Caco-2 (cell line): ENCODE measurements at regions not wholly inside any gene's neighbourhood (a gene's known extent, or its start where the extent isn't known, plus 50 kb on each side); places are given as distances from the start of the nearest gene placed in this dataset.
A peak's percentile ranks its signal among the peaks of the same experiment; 100 is the strongest.

Experiments used
- BruUV-seq: library from RNA; stranded (reverse); fragments of 400-500 nt; replicated peaks from 2 replicates; lab custom pipeline; 2021; lab: Mats Ljungman, UMichigan
- CTCF ChIA-PET: fragments of 300-600 bp; sonication (Branson Sonifier 250); formaldehyde crosslinking; loops from one replicate; lab custom pipeline; 2022; ENCODE audit warnings: antibody characterized with exemption; lab: Charles Lee
- POLR2A ChIA-PET: fragments of 300-600 bp; sonication (Branson Sonifier 250); formaldehyde crosslinking; loops from one replicate; lab custom pipeline; 2022; ENCODE audit warnings: antibody characterized with exemption; lab: Charles Lee
- DNase-seq, 2 experiments: peaks; one replicate each; pipeline versions ENCODE4 v3.0.0 to v3.0.0-alpha.2; 2020 to 2022
- H3K27me3 ChIP-seq: replicated peaks from 2 replicates; pipeline ENCODE4 v1.6.0; 2011; ENCODE audit warnings: low read length; ENCODE audit not compliant: control insufficient read depth, insufficient read depth
- H3K36me3 ChIP-seq: 2 replicates; pipeline ENCODE4 v1.5.1; 2011; ENCODE audit warnings: low read length; ENCODE audit not compliant: control insufficient read depth, insufficient read depth
- H3K4me1 ChIP-seq: fragments of 250-450 bp; sonication (Bioruptor Pico); 2 replicates; pipeline ENCODE4 v1.5.1; 2020; ENCODE audit warnings: mild to moderate bottlenecking
- H3K4me3 ChIP-seq: 2 replicates; pipeline ENCODE4 v1.5.1; 2011; ENCODE audit warnings: low read depth, mild to moderate bottlenecking, control low read depth, low read length
- H3K9me3 ChIP-seq: fragments of 250-450 bp; sonication (Bioruptor Pico); 2 replicates; pipeline ENCODE4 v1.5.1; 2020; ENCODE audit warnings: mild to moderate bottlenecking, moderate library complexity
- H3K27ac Mint-ChIP-seq: one replicate; pipeline ENCODE4 v1.8.0; 2022; ENCODE audit warnings: mixed read lengths; ENCODE audit not compliant: unreplicated experiment
- H3K27me3 Mint-ChIP-seq: one replicate; pipeline ENCODE4 v1.8.0; 2022; ENCODE audit warnings: mixed read lengths; ENCODE audit not compliant: insufficient read depth, unreplicated experiment
- H3K36me3 Mint-ChIP-seq: one replicate; pipeline ENCODE4 v1.8.0; 2022; ENCODE audit warnings: mild to moderate bottlenecking, mixed read lengths; ENCODE audit not compliant: insufficient read depth, unreplicated experiment
- H3K4me1 Mint-ChIP-seq: one replicate; pipeline ENCODE4 v1.8.0; 2022; ENCODE audit warnings: low read depth, mixed read lengths; ENCODE audit not compliant: unreplicated experiment
- H3K4me3 Mint-ChIP-seq: one replicate; pipeline ENCODE4 v1.8.0; 2022; ENCODE audit warnings: mild to moderate bottlenecking, moderate library complexity, mixed read lengths; ENCODE audit not compliant: unreplicated experiment
- H3K9me3 Mint-ChIP-seq: one replicate; pipeline ENCODE4 v1.8.0; 2022; ENCODE audit warnings: mixed read lengths; ENCODE audit not compliant: unreplicated experiment
- intact Hi-C: fragments of 100-400 bp; cut with micrococcal nuclease; formaldehyde crosslinking; loops from one replicate; pipeline ENCODE4 v1.10.0; 2022; ENCODE audit not compliant: unreplicated experiment
- TF ChIP-seq, protein P1 (sequence below), 2 experiments: fragments of 200-600 bp in 1 of 2; IDR thresholded peaks; 1 replicate in 1 of 2; 2 replicates in 1 of 2; pipeline versions ENCODE4 v1.5.1 to v1.8.0; 2011 to 2022; ENCODE audit warnings: antibody characterized with exemption in 1 of 2, control low read depth in 1 of 2, inconsistent platforms in 1 of 2, low read depth in 1 of 2, low read length in 1 of 2, mild to moderate bottlenecking in 1 of 2, moderate library complexity in 1 of 2; ENCODE audit not compliant: insufficient read depth in 1 of 2, severe bottlenecking in 1 of 2, unreplicated experiment in 1 of 2

DNA sequence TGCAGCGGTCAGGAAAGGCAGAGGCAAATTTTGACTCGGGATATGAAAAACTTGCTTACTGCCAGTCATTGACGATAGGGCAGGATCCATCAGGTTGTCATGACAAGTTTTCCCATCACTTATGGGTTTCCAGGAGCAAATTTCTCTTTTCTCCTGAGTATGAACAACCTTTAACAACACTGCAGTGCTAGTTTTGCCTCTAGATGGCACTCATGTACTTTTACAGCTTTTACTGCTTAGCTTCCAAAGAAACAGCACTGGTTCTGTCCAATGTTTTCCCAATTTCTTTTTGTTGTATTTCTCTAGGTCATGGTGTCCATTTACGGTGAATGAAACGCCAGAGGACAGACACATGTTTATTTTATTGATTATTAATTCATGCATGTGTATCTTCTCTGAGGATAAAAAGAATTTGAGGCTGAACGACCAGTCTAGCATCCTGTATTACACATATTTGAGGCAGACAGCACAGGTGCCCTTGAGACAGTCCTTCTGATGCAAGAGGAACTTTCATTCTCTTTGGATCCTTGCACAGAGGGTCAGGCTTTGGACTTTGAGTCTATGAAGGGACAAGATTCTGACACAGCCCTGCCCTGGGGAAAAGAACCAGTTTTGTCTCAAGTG lies 112.3 kb upstream of the TRABD2B start:
- TF ChIP-seq, protein P1, sequence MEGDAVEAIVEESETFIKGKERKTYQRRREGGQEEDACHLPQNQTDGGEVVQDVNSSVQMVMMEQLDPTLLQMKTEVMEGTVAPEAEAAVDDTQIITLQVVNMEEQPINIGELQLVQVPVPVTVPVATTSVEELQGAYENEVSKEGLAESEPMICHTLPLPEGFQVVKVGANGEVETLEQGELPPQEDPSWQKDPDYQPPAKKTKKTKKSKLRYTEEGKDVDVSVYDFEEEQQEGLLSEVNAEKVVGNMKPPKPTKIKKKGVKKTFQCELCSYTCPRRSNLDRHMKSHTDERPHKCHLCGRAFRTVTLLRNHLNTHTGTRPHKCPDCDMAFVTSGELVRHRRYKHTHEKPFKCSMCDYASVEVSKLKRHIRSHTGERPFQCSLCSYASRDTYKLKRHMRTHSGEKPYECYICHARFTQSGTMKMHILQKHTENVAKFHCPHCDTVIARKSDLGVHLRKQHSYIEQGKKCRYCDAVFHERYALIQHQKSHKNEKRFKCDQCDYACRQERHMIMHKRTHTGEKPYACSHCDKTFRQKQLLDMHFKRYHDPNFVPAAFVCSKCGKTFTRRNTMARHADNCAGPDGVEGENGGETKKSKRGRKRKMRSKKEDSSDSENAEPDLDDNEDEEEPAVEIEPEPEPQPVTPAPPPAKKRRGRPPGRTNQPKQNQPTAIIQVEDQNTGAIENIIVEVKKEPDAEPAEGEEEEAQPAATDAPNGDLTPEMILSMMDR (IDR thresholded peaks at IDR 0.05; ENCODE audit: insufficient read depth in 1 of 2, low read depth in 1 of 2, low read length in 1 of 2, severe bottlenecking in 1 of 2, unreplicated experiment in 1 of 2) = peak; percentile 72 to 76
- H3K36me3 ChIP-seq = no peaks in the 10 kb centered on the region

DNA sequence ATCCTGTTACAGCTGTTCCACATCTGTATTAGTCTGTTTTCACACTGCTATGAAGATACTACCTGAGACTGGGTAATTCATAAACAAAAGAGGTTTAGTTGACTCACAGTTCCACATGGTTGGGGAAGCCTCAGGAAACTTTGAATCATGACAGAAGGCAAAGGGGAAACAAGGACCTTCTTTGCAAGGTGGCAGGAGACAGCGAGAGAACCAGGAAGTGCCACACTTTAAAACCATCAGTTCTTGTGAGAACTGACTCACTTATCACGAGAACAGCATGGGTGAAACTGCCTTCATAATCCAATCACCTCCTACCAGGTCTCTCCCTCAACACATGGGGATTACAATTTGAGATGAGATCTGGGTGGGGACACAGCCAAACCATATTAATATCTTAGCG lies 110.3 kb upstream of the TRABD2B start:
- CTCF ChIA-PET = no interaction called here
- intact Hi-C loops = loop anchor here (5.0 to 10.0 kb wide), 2 partner anchors 387 to 425 kb away; no protein-coding TSS in a partner anchor
- Mint-ChIP-seq H3K27me3 (no peaks in the 10 kb centered on the region), H3K4me1 (no peaks in the 10 kb centered on the region), H3K36me3 (no peaks in the 10 kb centered on the region), H3K9me3 (no peaks in the 10 kb centered on the region), H3K27ac (no peak overlapping the region), H3K4me3 (no peak overlapping the region)
- TF ChIP-seq, protein P1 (IDR thresholded peaks at IDR 0.05; ENCODE audit: insufficient read depth in 1 of 2, low read depth in 1 of 2, low read length in 1 of 2, severe bottlenecking in 1 of 2, unreplicated experiment in 1 of 2) = no peak
- H3K27me3 ChIP-seq = no peaks in the 10 kb centered on the region
- no TSS peak for BruUV-seq
- no peak for DNase-seq
- POLR2A ChIA-PET = no interaction called here
- H3K4me1 ChIP-seq = no peaks in the 10 kb centered on the region
- H3K9me3 ChIP-seq = no peaks in the 10 kb centered on the region
- H3K36me3 ChIP-seq = no peaks in the 10 kb centered on the region
- H3K4me3 ChIP-seq = no peak overlapping the region

More for the DNA sequence above, 112.3 kb upstream of the TRABD2B start:
- Mint-ChIP-seq H3K36me3 (no peaks in the 10 kb centered on the region), H3K27me3 (peaks cover 2% of the 10 kb centered on the region), H3K27ac (no peak overlapping the region), H3K9me3 (no peaks in the 10 kb centered on the region), H3K4me3 (no peak overlapping the region), H3K4me1 (no peaks in the 10 kb centered on the region)
- Histone ChIP-seq H3K27me3 (no peaks in the 10 kb centered on the region), H3K4me1 (no peaks in the 10 kb centered on the region), H3K9me3 (no peaks in the 10 kb centered on the region), H3K4me3 (no peak overlapping the region)
- ChIA-PET POLR2A (no interaction called here), CTCF (interaction anchor here (0.6 to 1.4 kb wide), 7 partner anchors 29 to 175 kb away, joined by 3 to 19 read pairs (median 3); no protein-coding TSS in a partner anchor)
- peak in 1 of 2 experiments; percentile 48 for DNase-seq
- no TSS peak for BruUV-seq
- intact Hi-C loops = loop anchor here (1.0 to 10.0 kb wide), 5 partner anchors 93 to 423 kb away; no protein-coding TSS in a partner anchor

DNA sequence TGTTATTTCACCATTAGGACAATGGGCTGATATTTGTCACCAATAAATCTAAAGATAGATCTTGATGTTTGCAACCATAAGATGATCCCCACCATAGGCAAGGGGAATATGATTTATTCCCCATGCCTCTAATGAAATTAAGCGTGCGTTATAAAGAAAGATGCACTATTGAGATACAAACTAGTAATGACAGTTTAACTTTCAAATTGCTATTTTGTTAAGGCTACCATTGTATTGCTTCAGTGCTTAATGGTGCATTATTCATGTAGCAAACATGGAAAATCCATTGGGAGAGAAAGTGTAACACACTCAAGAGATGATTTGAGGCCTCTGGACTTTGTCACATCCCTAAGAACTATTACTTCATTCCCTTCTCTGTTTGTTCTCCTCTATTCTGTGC lies 108.9 kb upstream of the TRABD2B start:
- Mint-ChIP-seq H3K27me3 (no peaks in the 10 kb centered on the region), H3K27ac (no peak overlapping the region), H3K4me1 (no peaks in the 10 kb centered on the region), H3K9me3 (no peaks in the 10 kb centered on the region), H3K36me3 (no peaks in the 10 kb centered on the region), H3K4me3 (no peak overlapping the region)
- CTCF ChIA-PET = interaction anchor here (1.0 kb wide), 1 partner anchor 12 kb away, joined by 5 read pairs; no protein-coding TSS in a partner anchor
- DNase-seq = no peak
- no TSS peak for BruUV-seq
- TF ChIP-seq, protein P1 (IDR thresholded peaks at IDR 0.05; ENCODE audit: insufficient read depth in 1 of 2, low read depth in 1 of 2, low read length in 1 of 2, severe bottlenecking in 1 of 2, unreplicated experiment in 1 of 2) = no peak
- Histone ChIP-seq H3K36me3 (no peaks in the 10 kb centered on the region), H3K4me1 (no peaks in the 10 kb centered on the region), H3K4me3 (no peak overlapping the region), H3K27me3 (no peaks in the 10 kb centered on the region), H3K9me3 (no peaks in the 10 kb centered on the region)
- intact Hi-C loops = loop anchor here (5.0 to 10.0 kb wide), 2 partner anchors 389 to 426 kb away; no protein-coding TSS in a partner anchor
- POLR2A ChIA-PET = no interaction called here
